ENCODE measurements at regions not wholly inside any gene's neighbourhood (a gene's known extent, or its start where the extent isn't known, plus 50 kb on each side); places are given as distances from the start of the nearest gene placed in this dataset.
"Not testable (repeated sequence)": the region's sequence is repeated elsewhere in the genome, so short reads cannot be mapped to it uniquely, and the experiment has no call there.

- TF ChIP-seq, protein P1, sequence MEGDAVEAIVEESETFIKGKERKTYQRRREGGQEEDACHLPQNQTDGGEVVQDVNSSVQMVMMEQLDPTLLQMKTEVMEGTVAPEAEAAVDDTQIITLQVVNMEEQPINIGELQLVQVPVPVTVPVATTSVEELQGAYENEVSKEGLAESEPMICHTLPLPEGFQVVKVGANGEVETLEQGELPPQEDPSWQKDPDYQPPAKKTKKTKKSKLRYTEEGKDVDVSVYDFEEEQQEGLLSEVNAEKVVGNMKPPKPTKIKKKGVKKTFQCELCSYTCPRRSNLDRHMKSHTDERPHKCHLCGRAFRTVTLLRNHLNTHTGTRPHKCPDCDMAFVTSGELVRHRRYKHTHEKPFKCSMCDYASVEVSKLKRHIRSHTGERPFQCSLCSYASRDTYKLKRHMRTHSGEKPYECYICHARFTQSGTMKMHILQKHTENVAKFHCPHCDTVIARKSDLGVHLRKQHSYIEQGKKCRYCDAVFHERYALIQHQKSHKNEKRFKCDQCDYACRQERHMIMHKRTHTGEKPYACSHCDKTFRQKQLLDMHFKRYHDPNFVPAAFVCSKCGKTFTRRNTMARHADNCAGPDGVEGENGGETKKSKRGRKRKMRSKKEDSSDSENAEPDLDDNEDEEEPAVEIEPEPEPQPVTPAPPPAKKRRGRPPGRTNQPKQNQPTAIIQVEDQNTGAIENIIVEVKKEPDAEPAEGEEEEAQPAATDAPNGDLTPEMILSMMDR (conservative IDR thresholded peaks at IDR 0.05), result not testable (repeated sequence)
- not testable (repeated sequence) for TF ChIP-seq EZH2 (IDR thresholded peaks at IDR 0.05; ENCODE audit: low read depth)
These were observed 322.5 kb upstream of the KCND2 start for GRCh38 chr7:119950390-119951041.
